Gastrocnemius medialis (tissue), 4 donors: ENCODE measurements at regions not wholly inside any gene's neighbourhood (a gene's known extent, or its start where the extent isn't known, plus 50 kb on each side); places are given as distances from the start of the nearest gene placed in this dataset.

Source experiments
- ATAC-seq, 2 donors: fragments of 150-250 bp; one replicate each; pipeline ENCODE4 v1.9.1; 2016
- DNase-seq, 2 donors: peaks; one replicate each; pipeline ENCODE4 v3.0.0-alpha.2; 2019
- H3K27ac ChIP-seq, 4 donors: fragments of 200-600 bp; sonication (generic); 1 replicate in 1 of 4; 2 replicates in 3 of 4; pipeline ENCODE4 v1.5.1; 2016 to 2018; ENCODE audit warnings: mild to moderate bottlenecking in 2 of 4, moderate library complexity in 1 of 4
- H3K27me3 ChIP-seq, 3 donors: fragments of 200-600 bp; sonication (generic) in 2 of 3; 1 replicate in 1 of 3; 2 replicates in 2 of 3; pipeline versions ENCODE4 v1.5.1 to v1.6.0; 2016 to 2019; ENCODE audit warnings: mild to moderate bottlenecking in 1 of 3, moderate library complexity in 1 of 3
- H3K36me3 ChIP-seq, 2 donors: fragments of 200-600 bp; sonication (generic) in 1 of 2; one replicate each; pipeline ENCODE4 v1.5.1; 2017 to 2018
- H3K4me1 ChIP-seq, 2 donors: fragments of 200-600 bp; sonication (generic) in 1 of 2; one replicate each; pipeline ENCODE4 v1.5.1; 2016 to 2017; ENCODE audit warnings: mild to moderate bottlenecking in 2 of 2
- H3K4me3 ChIP-seq, 4 donors: fragments of 200-600 bp; sonication (generic) in 3 of 4; 1 replicate in 1 of 4; 2 replicates in 3 of 4; pipeline ENCODE4 v1.5.1; 2016 to 2019; ENCODE audit warnings: mild to moderate bottlenecking in 2 of 4
- H3K9me3 ChIP-seq, 3 donors: fragments of 200-600 bp; sonication (generic) in 2 of 3; 1 replicate in 1 of 3; 2 replicates in 2 of 3; pipeline ENCODE4 v1.5.1; 2016 to 2019
- POLR2A ChIP-seq, 2 donors: fragments of 450-650 bp; IDR thresholded peaks; one replicate each; pipeline ENCODE4 v1.6.1; 2017; ENCODE audit warnings: antibody characterized with exemption in 2 of 2, mild to moderate bottlenecking in 2 of 2, moderate library complexity in 2 of 2
- in situ Hi-C, 4 donors: fragments of 200-750 bp; cut with MboI; loops; one replicate each; pipeline versions ENCODE4 v1.15.0 to v1.8.0; 2017; ENCODE audit warnings: low sequenced_read_pairs in 4 of 4
- intact Hi-C: fragments of 100-400 bp; cut with DNase I; formaldehyde crosslinking; loops from one replicate; pipeline ENCODE4 v1.15.1; 2023; ENCODE audit warnings: low total_unique reads
- TF ChIP-seq, protein P1 (sequence below), 5 experiments: fragments of 450-650 bp in 3 of 5; fragments of 200-600 bp in 2 of 5; sonication (generic) in 2 of 5; IDR thresholded peaks in 4 of 5; conservative IDR thresholded peaks in 1 of 5; 1 replicate in 4 of 5; 2 replicates in 1 of 5; pipeline ENCODE4 v1.5.1; 2016 to 2019; ENCODE audit warnings: antibody characterized with exemption in 5 of 5, mild to moderate bottlenecking in 3 of 5, moderate library complexity in 3 of 5

DNA sequence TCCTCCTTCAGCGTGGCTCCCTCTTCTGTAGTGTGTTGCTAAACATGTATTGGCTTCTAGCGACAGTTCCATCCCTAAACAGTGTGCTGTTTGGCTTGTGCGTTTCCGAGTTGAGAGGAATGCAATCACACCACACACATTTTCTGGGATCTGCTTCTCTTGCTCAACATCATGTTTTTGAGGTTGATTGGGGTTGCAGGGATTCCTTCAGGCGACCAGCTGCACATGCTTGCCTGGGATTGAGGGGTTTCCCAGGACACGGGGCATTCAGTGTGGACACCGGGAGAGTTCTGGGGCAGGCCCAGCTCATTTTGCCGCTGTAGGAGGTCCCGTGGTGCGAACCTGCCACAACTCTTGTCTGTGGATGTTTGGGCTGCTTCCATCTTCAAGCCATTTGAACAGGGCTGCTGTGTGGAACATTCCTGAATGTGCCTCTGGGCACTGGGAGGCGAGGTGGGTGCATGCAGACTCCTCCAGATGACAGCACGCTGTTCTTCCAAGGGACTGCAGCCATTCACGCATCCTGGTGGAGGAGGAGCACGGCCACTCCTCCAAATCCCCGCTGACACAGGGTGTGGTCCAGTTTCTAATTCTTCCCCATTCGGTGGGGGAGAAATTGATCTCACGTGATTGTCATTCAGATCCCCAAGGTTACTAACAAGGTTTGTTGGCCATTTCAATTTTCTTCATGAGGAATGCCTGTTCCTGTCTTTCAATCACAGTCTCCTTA is 82.8 kb downstream of the PLXNA1 start:
- Histone ChIP-seq H3K4me1 (no peaks in the 10 kb centered on the region), H3K36me3 (no peaks in the 10 kb centered on the region), H3K9me3 (no peaks in the 10 kb centered on the region), H3K4me3 (no peak overlapping the region), H3K27me3 (no peaks in the 10 kb centered on the region), H3K27ac (peak overlapping the region in 1 of 4 donors; percentile 34)
- DNase-seq, result peak; percentile 27 to 53
- in situ Hi-C loops (no loop called here), intact Hi-C loops (no loop called here)
- TF ChIP-seq POLR2A (IDR thresholded peaks at IDR 0.05), result no peak
- TF ChIP-seq, protein P1, sequence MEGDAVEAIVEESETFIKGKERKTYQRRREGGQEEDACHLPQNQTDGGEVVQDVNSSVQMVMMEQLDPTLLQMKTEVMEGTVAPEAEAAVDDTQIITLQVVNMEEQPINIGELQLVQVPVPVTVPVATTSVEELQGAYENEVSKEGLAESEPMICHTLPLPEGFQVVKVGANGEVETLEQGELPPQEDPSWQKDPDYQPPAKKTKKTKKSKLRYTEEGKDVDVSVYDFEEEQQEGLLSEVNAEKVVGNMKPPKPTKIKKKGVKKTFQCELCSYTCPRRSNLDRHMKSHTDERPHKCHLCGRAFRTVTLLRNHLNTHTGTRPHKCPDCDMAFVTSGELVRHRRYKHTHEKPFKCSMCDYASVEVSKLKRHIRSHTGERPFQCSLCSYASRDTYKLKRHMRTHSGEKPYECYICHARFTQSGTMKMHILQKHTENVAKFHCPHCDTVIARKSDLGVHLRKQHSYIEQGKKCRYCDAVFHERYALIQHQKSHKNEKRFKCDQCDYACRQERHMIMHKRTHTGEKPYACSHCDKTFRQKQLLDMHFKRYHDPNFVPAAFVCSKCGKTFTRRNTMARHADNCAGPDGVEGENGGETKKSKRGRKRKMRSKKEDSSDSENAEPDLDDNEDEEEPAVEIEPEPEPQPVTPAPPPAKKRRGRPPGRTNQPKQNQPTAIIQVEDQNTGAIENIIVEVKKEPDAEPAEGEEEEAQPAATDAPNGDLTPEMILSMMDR (IDR thresholded peaks at IDR 0.05 in 4 of 5, conservative IDR thresholded peaks at IDR 0.05 in 1 of 5), result no peak
- peak; percentile 78 to 81 for ATAC-seq

DNA sequence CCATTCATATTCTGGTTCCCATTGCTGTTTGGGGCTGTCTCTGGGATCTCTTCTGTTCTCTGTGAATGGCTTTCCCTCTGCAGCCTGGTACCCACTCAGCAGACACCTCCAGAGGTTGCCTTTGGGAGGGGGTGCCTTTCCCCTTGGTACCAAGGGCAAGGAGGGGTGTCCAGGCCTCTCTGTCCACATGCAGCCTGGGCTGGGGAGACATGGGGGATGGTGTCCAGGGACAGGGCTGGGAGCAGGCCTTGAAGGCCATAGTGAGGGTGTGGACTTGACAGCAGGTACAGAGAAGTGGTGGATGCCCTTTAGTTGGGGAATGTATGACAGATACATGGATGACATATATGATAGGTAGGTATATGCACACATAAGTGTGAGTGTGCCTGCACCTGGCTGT is 83.7 kb downstream of the PLXNA1 start:
- in situ Hi-C loops, result no loop called here
- no peaks in the 10 kb centered on the region for H3K27me3 ChIP-seq
- no peaks in the 10 kb centered on the region for H3K9me3 ChIP-seq

DNA sequence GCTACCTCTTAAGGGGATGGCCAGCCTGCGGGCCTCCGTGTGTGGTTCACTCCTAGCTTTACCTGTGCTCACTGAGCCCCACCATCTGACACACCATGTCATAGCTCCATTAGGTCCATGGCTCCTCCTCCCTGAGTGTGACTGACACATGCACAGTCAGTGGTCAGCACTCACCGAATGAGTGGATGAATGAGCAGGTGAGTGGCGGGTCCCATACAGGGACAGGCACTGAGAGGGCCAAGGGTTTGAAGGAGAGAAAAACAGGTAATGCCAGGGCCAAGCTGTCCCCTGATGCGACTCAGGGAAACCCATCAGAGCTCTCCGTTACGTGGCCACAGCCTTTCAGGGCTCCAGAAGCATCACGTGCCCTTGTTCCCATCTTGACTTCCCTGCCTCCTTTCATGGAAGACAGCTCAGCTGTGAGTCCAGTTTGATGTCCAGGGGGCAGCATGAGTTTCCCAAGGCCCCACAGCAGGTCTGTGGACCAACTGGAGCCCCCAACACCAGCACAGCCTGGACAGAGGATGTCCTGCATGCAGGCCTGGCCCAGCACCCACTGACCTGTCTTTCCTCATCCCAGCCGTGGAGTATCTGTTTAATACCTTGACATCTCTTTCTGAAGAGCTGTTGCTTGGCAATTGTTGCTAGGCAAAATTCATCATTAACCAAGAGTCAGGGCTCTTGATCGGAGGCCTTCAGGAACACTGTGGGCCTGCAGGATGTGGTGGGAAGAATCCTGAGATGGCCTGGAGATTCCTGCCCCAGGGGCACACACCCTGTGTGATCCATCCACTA is 84.4 kb downstream of the PLXNA1 start:
- no peaks in the 10 kb centered on the region for H3K4me1 ChIP-seq
- no peak for ATAC-seq
- DNase-seq, result no peak
- no peak overlapping the region for H3K27ac ChIP-seq
- no peak overlapping the region for H3K4me3 ChIP-seq
- H3K27me3 ChIP-seq, result no peaks in the 10 kb centered on the region
- TF ChIP-seq, protein P1 (IDR thresholded peaks at IDR 0.05 in 4 of 5, conservative IDR thresholded peaks at IDR 0.05 in 1 of 5), result no peak
- TF ChIP-seq POLR2A (IDR thresholded peaks at IDR 0.05), result no peak
- in situ Hi-C loops, result no loop called here
- H3K9me3 ChIP-seq, result no peaks in the 10 kb centered on the region
- no peaks in the 10 kb centered on the region for H3K36me3 ChIP-seq
- intact Hi-C loops, result no loop called here

More for the DNA sequence above, 83.7 kb downstream of the PLXNA1 start:
- intact Hi-C loops, result no loop called here
- H3K4me3 ChIP-seq, result no peak overlapping the region
- no peak for ATAC-seq
- H3K36me3 ChIP-seq, result no peaks in the 10 kb centered on the region
- H3K27ac ChIP-seq, result peak overlapping the region in 1 of 4 donors; percentile 16
- H3K4me1 ChIP-seq, result no peaks in the 10 kb centered on the region
- TF ChIP-seq POLR2A (IDR thresholded peaks at IDR 0.05), result no peak
- TF ChIP-seq, protein P1 (IDR thresholded peaks at IDR 0.05 in 4 of 5, conservative IDR thresholded peaks at IDR 0.05 in 1 of 5), result no peak
- no peak for DNase-seq

DNA sequence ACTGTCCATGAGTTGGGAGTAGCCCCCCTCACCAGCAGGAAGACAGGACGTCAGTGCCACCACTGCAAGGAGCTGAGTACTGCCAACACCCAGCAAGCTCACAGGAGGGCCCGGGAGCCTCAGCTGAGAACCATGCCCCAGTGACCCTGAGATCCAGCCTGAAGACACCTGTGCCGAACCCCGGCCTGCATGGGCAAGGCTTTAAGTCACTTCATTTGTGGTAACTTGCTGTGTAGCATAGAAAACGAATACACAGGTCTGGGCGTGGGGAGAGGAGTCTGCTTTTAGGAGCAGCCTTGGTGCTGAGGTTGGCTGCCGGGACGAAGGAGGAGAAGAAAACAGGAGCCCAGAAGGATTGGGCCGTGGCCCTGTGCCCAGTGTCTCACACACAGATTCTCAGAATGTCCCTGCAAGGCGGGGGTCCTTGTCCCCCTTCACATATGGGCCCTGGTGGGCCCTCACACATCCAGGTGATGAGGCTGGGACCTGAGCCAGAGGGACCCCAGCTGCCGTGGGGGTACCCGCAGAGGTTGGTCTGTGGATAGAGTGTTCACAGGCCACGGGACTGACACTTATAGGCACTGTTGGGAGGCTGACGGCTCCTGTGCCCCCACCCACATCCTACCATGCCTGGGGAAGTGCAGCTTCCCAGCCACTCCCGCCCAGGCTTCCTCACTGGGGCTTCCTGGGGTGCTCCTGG is 85.3 kb downstream of the PLXNA1 start:
- no peaks in the 10 kb centered on the region for H3K36me3 ChIP-seq
- DNase-seq, result no peak
- ATAC-seq, result no peak
- H3K9me3 ChIP-seq, result no peaks in the 10 kb centered on the region
- no peaks in the 10 kb centered on the region for H3K27me3 ChIP-seq
- no peak for TF ChIP-seq POLR2A (IDR thresholded peaks at IDR 0.05)
- TF ChIP-seq, protein P1 (IDR thresholded peaks at IDR 0.05 in 4 of 5, conservative IDR thresholded peaks at IDR 0.05 in 1 of 5), result no peak
- no peak overlapping the region for H3K27ac ChIP-seq
- in situ Hi-C loops (no loop called here), intact Hi-C loops (no loop called here)
- no peak overlapping the region for H3K4me3 ChIP-seq
- H3K4me1 ChIP-seq, result no peaks in the 10 kb centered on the region
